SK-N-SH (cell line): ENCODE measurements at regions not wholly inside any gene's neighbourhood (a gene's known extent, or its start where the extent isn't known, plus 50 kb on each side); places are given as distances from the start of the nearest gene placed in this dataset.

Experiments used
- EZH2phosphoT487 ChIP-seq: fragments of 200-600 bp; sonication (generic); IDR thresholded peaks from 2 replicates; pipeline ENCODE4 v1.6.1; 2017; ENCODE audit warnings: low read depth, mixed run types, mild to moderate bottlenecking, antibody characterized with exemption, moderate library complexity, borderline replicate concordance
- FOSL2 ChIP-seq: IDR thresholded peaks from 2 replicates; pipeline ENCODE4 v1.4.0; 2012; ENCODE audit warnings: low read depth, mild to moderate bottlenecking, moderate library complexity, borderline replicate concordance
- JUND ChIP-seq: IDR thresholded peaks from 2 replicates; pipeline ENCODE4 v1.4.0; 2012
- MXI1 ChIP-seq: IDR thresholded peaks from 2 replicates; pipeline ENCODE4 v1.6.1; 2012; ENCODE audit warnings: mild to moderate bottlenecking, low read depth, low read length, improper control_type of control experiment
- NRF1 ChIP-seq: IDR thresholded peaks from 2 replicates; pipeline ENCODE4 v1.6.1; 2012; ENCODE audit warnings: low read depth, mild to moderate bottlenecking, low read length
- POLR2AphosphoS5 ChIP-seq: IDR thresholded peaks from 2 replicates; pipeline ENCODE4 v1.6.1; 2012; ENCODE audit warnings: low read depth, low read length
- SIN3A ChIP-seq: IDR thresholded peaks from 2 replicates; pipeline ENCODE4 v1.6.1; 2012; ENCODE audit warnings: low read depth, mild to moderate bottlenecking, low read length, moderate library complexity, borderline replicate concordance
- TAF1 ChIP-seq: IDR thresholded peaks from 2 replicates; pipeline ENCODE4 v1.6.1; 2012; ENCODE audit warnings: low read depth, mild to moderate bottlenecking, low read length, moderate library complexity, borderline replicate concordance
- TF ChIP-seq, protein P1 (sequence below): fragments of 200-600 bp; sonication (generic); IDR thresholded peaks from 2 replicates; pipeline ENCODE4 v1.6.1; 2017; ENCODE audit warnings: antibody characterized with exemption, mild to moderate bottlenecking, moderate library complexity
- TF ChIP-seq, protein P2 (sequence below): fragments of 150-350 bp; IDR thresholded peaks from 2 replicates; pipeline ENCODE4 v1.6.1; 2016; ENCODE audit warnings: mild to moderate bottlenecking, low read depth, low read length

DNA sequence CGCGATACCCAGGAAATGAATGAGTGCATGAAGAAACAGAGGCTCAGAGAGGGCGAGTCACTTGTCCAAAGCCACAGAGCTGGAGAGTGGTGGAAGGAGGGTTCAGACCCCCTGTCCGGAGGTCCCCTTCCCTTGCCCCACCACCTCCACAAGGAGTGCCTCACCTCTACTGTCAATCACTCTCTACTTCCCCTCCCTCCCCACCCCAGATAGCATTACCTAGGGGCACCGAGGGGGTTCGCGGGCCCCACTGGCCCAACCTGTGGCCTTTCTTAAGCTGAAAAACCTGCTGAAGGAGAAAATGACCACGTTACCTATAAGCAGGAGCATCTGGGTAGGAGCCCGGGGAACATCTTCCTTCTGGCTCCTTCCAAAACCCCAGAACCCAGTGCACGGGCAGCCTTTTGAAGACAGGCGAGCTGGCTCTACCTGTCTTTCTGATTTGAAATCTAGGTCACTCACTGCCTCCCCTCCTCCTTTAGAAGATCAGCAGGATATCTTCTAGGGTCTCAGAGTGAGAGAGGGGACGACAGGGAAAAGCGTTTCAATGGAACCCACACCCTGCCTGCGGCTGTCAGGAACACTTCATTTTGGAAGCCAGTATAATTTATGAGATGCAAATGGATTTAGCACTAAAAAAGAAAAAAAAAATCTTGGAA is 89.9 kb upstream of the MEF2A start:
- TF ChIP-seq, protein P1, sequence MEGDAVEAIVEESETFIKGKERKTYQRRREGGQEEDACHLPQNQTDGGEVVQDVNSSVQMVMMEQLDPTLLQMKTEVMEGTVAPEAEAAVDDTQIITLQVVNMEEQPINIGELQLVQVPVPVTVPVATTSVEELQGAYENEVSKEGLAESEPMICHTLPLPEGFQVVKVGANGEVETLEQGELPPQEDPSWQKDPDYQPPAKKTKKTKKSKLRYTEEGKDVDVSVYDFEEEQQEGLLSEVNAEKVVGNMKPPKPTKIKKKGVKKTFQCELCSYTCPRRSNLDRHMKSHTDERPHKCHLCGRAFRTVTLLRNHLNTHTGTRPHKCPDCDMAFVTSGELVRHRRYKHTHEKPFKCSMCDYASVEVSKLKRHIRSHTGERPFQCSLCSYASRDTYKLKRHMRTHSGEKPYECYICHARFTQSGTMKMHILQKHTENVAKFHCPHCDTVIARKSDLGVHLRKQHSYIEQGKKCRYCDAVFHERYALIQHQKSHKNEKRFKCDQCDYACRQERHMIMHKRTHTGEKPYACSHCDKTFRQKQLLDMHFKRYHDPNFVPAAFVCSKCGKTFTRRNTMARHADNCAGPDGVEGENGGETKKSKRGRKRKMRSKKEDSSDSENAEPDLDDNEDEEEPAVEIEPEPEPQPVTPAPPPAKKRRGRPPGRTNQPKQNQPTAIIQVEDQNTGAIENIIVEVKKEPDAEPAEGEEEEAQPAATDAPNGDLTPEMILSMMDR: no peak
- TF ChIP-seq TAF1 (no peak), FOSL2 (no peak), MXI1 (no peak), JUND (no peak), POLR2AphosphoS5 (no peak), NRF1 (no peak), SIN3A (no peak), EZH2phosphoT487 (no peak)
- TF ChIP-seq, protein P2, sequence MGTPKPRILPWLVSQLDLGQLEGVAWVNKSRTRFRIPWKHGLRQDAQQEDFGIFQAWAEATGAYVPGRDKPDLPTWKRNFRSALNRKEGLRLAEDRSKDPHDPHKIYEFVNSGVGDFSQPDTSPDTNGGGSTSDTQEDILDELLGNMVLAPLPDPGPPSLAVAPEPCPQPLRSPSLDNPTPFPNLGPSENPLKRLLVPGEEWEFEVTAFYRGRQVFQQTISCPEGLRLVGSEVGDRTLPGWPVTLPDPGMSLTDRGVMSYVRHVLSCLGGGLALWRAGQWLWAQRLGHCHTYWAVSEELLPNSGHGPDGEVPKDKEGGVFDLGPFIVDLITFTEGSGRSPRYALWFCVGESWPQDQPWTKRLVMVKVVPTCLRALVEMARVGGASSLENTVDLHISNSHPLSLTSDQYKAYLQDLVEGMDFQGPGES: no peak
